Stimulated activated naive CD8-positive, alpha-beta T cell treated with anti-CD3 and anti-CD28 coated beads, Interleukin-15, Interleukin-2, amounts not matched to agents 100 U/mL and 50 U/mL, for 24 hours (primary cell): ENCODE measurements at regions not wholly inside any gene's neighbourhood (a gene's known extent, or its start where the extent isn't known, plus 50 kb on each side); places are given as distances from the start of the nearest gene placed in this dataset.
"Not testable (repeated sequence)": the region's sequence is repeated elsewhere in the genome, so short reads cannot be mapped to it uniquely, and the experiment has no call there.

Source experiments
- ATAC-seq: fragments of 150-1000 bp; cut with Tn5 transposase; one replicate; pipeline ENCODE4 v1.10.0; 2021
- DNase-seq: peaks from one replicate; pipeline ENCODE4 v3.0.0; 2021

GRCh38 chr1:53399370-53400133 is 59.6 kb upstream of the DMRTB1 start:
- DNase-seq, ATAC-seq: not testable (repeated sequence)

DNA sequence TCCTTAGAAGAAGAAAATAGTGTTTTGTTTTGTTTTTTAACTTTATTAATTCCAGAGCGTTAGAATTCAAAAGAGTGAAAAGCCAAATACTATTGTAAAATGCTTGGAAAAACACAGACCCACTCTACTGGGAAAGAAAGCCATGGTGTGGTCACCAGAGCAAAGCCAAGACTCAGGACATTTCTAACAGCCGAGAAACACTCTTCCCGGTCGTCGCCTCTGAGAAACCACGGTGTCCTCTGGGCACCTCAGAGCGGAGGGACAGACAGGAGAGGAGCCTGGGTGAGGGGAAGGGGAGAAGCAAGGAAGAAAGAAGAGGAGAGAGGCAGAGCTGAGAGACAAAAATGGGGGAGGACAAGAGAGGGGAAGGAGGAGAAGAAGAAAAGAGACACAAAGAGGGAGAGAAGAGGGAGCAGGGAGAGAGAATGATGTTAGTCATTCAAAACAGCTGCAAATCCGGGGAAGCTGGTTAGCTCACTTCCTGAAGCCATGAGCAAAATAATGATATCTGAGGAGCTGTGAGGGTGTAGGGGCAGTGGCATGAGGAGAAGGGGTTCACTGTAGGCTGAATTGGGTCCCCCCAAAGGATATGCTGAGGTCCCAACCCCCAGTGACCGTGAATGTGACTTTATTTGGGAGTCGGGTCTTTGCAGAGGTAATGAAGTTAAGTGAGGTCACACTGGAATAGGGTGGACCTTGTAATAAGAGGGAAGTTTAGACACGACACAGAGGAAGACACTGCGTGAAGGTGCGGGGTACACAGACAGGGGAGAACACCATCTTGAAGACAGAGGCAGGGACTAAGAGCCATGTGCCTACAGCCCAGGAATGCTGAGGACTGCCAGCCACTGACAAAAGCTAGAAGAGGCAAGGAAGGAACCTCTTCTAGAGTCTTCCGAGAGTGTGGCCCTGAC is 58.2 kb upstream of the DMRTB1 start:
- DNase-seq (no peak), ATAC-seq (no peak)

GRCh38 chr1:53401813-53402745 is 57.1 kb upstream of the DMRTB1 start:
- ATAC-seq (no peak), DNase-seq (no peak)

GRCh38 chr1:53402891-53403655 is 56.1 kb upstream of the DMRTB1 start:
- no peak for ATAC-seq

DNA sequence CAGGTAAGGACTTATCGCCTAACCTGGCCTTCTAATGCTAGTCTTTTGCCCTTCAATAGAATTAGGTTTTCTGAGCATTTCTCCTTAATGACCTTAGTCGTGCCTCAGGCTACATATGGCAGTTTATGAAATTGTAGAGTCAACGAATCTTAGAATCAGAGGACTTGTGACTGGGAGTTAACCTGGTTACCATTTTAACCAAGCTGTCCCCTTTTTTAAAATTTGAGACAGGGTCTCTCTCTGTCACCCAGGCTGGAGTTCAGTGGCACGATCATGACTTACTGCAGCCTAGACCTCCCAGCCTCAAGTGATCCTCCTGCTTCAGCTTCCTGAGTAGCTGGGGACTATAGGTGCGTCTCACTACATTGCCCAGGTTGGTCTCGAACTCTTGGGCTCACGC is 53.5 kb upstream of the DMRTB1 start:
- ATAC-seq (no peak), DNase-seq (no peak)

More at GRCh38 chr1:53402891-53403655, 56.1 kb upstream of the DMRTB1 start:
- DNase-seq: no peak

DNA sequence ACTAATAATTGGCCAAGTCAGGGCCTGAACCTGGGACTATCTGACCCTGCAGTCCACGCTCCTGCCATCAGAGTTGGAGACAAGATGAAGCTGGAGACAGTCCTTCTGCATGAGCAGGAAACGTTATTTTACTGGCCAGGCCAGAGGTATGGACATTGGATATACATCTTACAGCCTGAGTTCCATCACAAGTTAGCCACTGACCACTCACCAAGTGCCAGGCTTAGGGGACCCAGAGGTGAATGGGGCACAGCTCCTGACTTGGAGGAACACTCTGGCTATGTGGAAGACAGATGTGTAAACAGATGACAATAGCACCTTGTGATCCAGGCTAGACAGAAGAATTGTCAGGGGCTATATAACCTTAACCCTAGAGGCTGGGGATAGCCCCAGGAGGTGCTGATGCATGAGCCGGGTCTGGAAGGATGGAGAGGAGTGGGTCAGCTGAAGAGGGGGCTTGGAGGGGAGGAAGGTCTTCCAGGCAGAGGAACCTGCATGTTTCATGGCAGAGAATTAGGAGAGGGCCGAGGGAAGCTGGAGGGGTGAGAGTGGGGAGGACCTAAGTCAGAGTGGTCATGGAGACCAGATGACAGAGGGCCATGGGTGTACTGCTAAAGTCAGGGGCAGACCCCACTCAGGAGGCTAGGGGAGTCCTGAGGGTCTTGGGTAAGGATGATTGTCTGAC is 52.5 kb upstream of the DMRTB1 start:
- DNase-seq (no peak), ATAC-seq (no peak)

- ATAC-seq: no peak
- DNase-seq: no peak
Observed at GRCh38 chr1:53408013-53408754, 51.0 kb upstream of the DMRTB1 start.

DNA sequence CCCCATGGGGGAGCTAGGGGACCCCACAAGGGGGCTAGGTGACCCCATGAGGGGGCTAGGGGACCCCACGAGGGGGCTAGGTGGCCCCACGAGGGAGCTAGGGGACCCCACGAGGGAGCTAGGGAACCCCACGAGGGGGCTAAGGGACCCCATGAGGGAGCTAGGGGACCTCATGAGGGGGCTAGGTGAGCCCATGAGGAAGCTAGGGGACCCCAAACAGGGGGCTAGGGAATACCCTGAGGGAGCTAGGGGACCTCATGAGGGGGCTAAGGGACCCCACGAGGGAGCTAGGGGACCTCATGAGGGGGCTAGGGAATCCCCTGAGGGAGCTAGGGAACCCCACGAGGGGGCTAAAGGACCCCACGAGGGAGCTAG is 50.5 kb upstream of the DMRTB1 start:
- ATAC-seq: no peak
- no peak for DNase-seq

DNA sequence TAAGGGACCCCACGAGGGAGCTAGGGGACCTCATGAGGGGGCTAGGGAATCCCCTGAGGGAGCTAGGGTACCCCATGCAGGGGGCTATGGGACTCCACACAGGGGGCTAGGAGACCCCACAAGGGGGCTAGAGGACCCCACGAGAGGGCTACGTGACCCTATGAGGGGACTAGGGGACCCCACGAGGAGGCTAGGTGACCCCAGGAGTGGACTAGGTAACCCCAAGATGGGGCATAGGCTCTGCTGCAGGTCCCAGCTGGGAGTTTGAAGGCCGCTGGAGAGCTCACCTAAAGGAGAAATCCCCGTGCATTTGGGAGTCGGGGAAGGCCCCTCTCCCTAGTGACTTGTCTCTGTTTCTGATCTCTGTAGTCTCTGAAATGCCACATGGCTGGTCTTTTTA is 50.0 kb upstream of the DMRTB1 start:
- DNase-seq (no peak), ATAC-seq (no peak)
